H9 (cell line): ENCODE measurements at regions not wholly inside any gene's neighbourhood (a gene's known extent, or its start where the extent isn't known, plus 50 kb on each side); places are given as distances from the start of the nearest gene placed in this dataset.

Source experiments
- DNase-seq: peaks from one replicate; pipeline ENCODE4 v3.0.0-alpha.2; 2017
- H2AFZ ChIP-seq: one replicate; pipeline ENCODE4 v1.6.1; 2013; ENCODE audit warnings: mild to moderate bottlenecking, low read length, control low read depth, moderate library complexity
- H2AK5ac ChIP-seq: 2 replicates; pipeline ENCODE4 v1.6.1; 2013; ENCODE audit warnings: low read length, control low read depth, mixed read lengths; ENCODE audit not compliant: insufficient read length
- H2BK120ac ChIP-seq: one replicate; pipeline ENCODE4 v1.6.1; 2013; ENCODE audit warnings: low read depth, mild to moderate bottlenecking, low read length, control low read depth, inconsistent platforms; ENCODE audit not compliant: poor library complexity, severe bottlenecking
- H2BK12ac ChIP-seq: 2 replicates; pipeline ENCODE4 v1.6.1; 2013; ENCODE audit warnings: low read length, control low read depth, mixed read lengths, low read depth; ENCODE audit not compliant: insufficient read length
- H2BK15ac ChIP-seq: 2 replicates; pipeline ENCODE4 v1.6.1; 2013; ENCODE audit warnings: low read depth, low read length, control low read depth
- H2BK20ac ChIP-seq: one replicate; pipeline ENCODE4 v1.6.1; 2013; ENCODE audit warnings: low read depth, mild to moderate bottlenecking, low read length, control low read depth, inconsistent platforms; ENCODE audit not compliant: poor library complexity, severe bottlenecking
- H2BK5ac ChIP-seq: 2 replicates; pipeline ENCODE4 v1.6.1; 2013; ENCODE audit warnings: low read length, control low read depth, mixed read lengths; ENCODE audit not compliant: insufficient read length
- H3K14ac ChIP-seq: 2 replicates; pipeline ENCODE4 v1.6.1; 2013; ENCODE audit warnings: low read length, control low read depth; ENCODE audit not compliant: insufficient read depth
- H3K18ac ChIP-seq: 2 replicates; pipeline ENCODE4 v1.6.1; 2013; ENCODE audit warnings: low read depth, mild to moderate bottlenecking, mixed read lengths, low read length, control low read depth; ENCODE audit not compliant: insufficient read length
- H3K23ac ChIP-seq: 2 replicates; pipeline ENCODE4 v1.6.1; 2013; ENCODE audit warnings: low read length, control low read depth, mixed read lengths, low read depth; ENCODE audit not compliant: insufficient read length
- H3K23me2 ChIP-seq: 2 replicates; pipeline ENCODE4 v1.6.1; 2013; ENCODE audit warnings: low read depth, mild to moderate bottlenecking, mixed read lengths, low read length, control low read depth; ENCODE audit not compliant: insufficient read length, poor library complexity, severe bottlenecking
- H3K27ac ChIP-seq: 2 replicates; pipeline ENCODE4 v1.5.1; 2013; ENCODE audit warnings: low read length, control low read depth, mixed read lengths, low read depth; ENCODE audit not compliant: insufficient read length
- H3K27me3 ChIP-seq: 2 replicates; pipeline ENCODE4 v1.6.1; 2013; ENCODE audit warnings: low read length, control low read depth, inconsistent platforms; ENCODE audit not compliant: insufficient read depth
- H3K4ac ChIP-seq: 2 replicates; pipeline ENCODE4 v1.6.1; 2013; ENCODE audit warnings: low read depth, mild to moderate bottlenecking, control low read depth, inconsistent platforms, low read length, moderate library complexity
- H3K4me1 ChIP-seq: 2 replicates; pipeline ENCODE4 v1.6.1; 2013; ENCODE audit warnings: low read length, control low read depth, inconsistent platforms; ENCODE audit not compliant: insufficient read depth
- H3K4me2 ChIP-seq: 2 replicates; pipeline ENCODE4 v1.6.1; 2013; ENCODE audit warnings: low read length, control low read depth, mixed read lengths; ENCODE audit not compliant: insufficient read length, insufficient read depth
- H3K56ac ChIP-seq: 2 replicates; pipeline ENCODE4 v1.6.1; 2013; ENCODE audit warnings: low read depth, mild to moderate bottlenecking, mixed read lengths, low read length, control low read depth; ENCODE audit not compliant: insufficient read length
- H3K79me1 ChIP-seq: 2 replicates; pipeline ENCODE4 v1.6.1; 2013; ENCODE audit warnings: low read depth, mild to moderate bottlenecking, moderate library complexity, low read length, control low read depth, inconsistent platforms; ENCODE audit not compliant: insufficient read depth, poor library complexity, severe bottlenecking
- H3K79me2 ChIP-seq: 2 replicates; pipeline ENCODE4 v1.6.1; 2013; ENCODE audit warnings: low read length, control low read depth, inconsistent platforms; ENCODE audit not compliant: insufficient read depth
- H3K9ac ChIP-seq: 2 replicates; pipeline ENCODE4 v1.6.1; 2013; ENCODE audit warnings: low read length, control low read depth, mixed read lengths; ENCODE audit not compliant: insufficient read length; ENCODE audit errors: extremely low read depth
- H3K9me3 ChIP-seq: one replicate; pipeline ENCODE4 v1.6.1; 2013; ENCODE audit warnings: low read depth, low read length, inconsistent platforms; ENCODE audit not compliant: control insufficient read depth
- H3T11ph ChIP-seq: one replicate; pipeline ENCODE4 v1.6.1; 2013; ENCODE audit warnings: mild to moderate bottlenecking, low read length, control low read depth, inconsistent platforms
- H4K20me1 ChIP-seq: one replicate; pipeline ENCODE4 v1.6.1; 2013; ENCODE audit not compliant: control insufficient read depth, insufficient read length, insufficient read depth
- H4K5ac ChIP-seq: 2 replicates; pipeline ENCODE4 v1.6.1; 2013; ENCODE audit warnings: low read depth, mild to moderate bottlenecking, mixed read lengths, low read length, control low read depth; ENCODE audit not compliant: insufficient read length
- H4K8ac ChIP-seq: replicated peaks from 2 replicates; pipeline ENCODE4 v1.6.1; 2013; ENCODE audit warnings: low read length, control low read depth, mixed read lengths, low read depth; ENCODE audit not compliant: insufficient read length
- H4K91ac ChIP-seq: 2 replicates; pipeline ENCODE4 v1.6.1; 2013; ENCODE audit warnings: low read depth, mild to moderate bottlenecking, moderate library complexity, mixed read lengths, low read length, control low read depth; ENCODE audit not compliant: insufficient read length
- H3K27ac Mint-ChIP-seq, 3 experiments: 2 replicates in 2 of 3; 3 replicates in 1 of 3; pipeline ENCODE4 v1.8.0; 2020 to 2021; ENCODE audit warnings: mixed read lengths in 3 of 3, mild to moderate bottlenecking in 1 of 3, moderate library complexity in 1 of 3
- H3K27me3 Mint-ChIP-seq: 2 replicates; pipeline ENCODE4 v1.8.0; 2021; ENCODE audit warnings: low read depth, mild to moderate bottlenecking, moderate library complexity, mixed read lengths
- H3K36me3 Mint-ChIP-seq, 3 experiments: 2 replicates in 2 of 3; 3 replicates in 1 of 3; pipeline ENCODE4 v1.8.0; 2020 to 2021; ENCODE audit warnings: low read depth in 3 of 3, mixed read lengths in 3 of 3; ENCODE audit not compliant: insufficient read depth in 1 of 3
- H3K4me1 Mint-ChIP-seq, 2 experiments: 2 replicates each; pipeline ENCODE4 v1.8.0; 2020; ENCODE audit warnings: mixed read lengths in 2 of 2
- H3K4me3 Mint-ChIP-seq, 2 experiments: 2 replicates in 1 of 2; 3 replicates in 1 of 2; pipeline ENCODE4 v1.8.0; 2020 to 2021; ENCODE audit warnings: mild to moderate bottlenecking in 2 of 2, mixed read lengths in 2 of 2, moderate library complexity in 1 of 2
- H3K9me3 Mint-ChIP-seq, 2 experiments: 2 replicates in 1 of 2; 3 replicates in 1 of 2; pipeline ENCODE4 v1.8.0; 2020; ENCODE audit warnings: mild to moderate bottlenecking in 2 of 2, mixed read lengths in 2 of 2, moderate library complexity in 1 of 2
- whole genome bisulfite sequencing: extraction: QIAGEN DNeasy Blood & Tissue Kit; methylation state at CpG from one replicate; pipeline ENCODE4 v1.1.7; 2013; ENCODE audit warnings: missing lambda C conversion rate, low lambda C conversion rate, mixed read lengths; ENCODE audit not compliant: insufficient read length; ENCODE audit errors: extremely low coverage; 5-methylcytosine and 5-hydroxymethylcytosine counted together
- TF ChIP-seq, protein P1 (sequence below): fragments of 200-600 bp; sonication (generic); conservative IDR thresholded peaks from 3 replicates; pipeline ENCODE4 v1.8.0; 2021; ENCODE audit warnings: antibody characterized with exemption, mild to moderate bottlenecking

DNA sequence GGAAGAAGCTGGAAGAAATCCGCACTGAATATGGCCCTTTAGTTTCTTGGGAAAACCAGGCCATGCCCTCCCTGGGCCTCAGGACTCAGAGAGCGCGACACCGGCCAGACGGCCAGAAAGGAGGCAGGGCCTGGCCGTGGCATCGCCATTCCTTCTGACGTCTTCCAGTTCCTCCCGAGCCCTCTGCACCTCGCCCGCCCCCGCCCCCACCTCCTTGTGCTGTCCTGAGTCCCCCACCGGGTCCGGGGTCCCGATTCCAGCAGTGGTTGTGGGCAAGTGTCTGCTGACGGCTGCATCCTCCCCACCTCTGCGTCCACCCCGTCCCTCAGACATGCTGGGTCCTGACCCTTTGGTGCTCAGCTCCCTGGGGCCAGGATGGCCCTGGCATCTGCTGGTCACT is 312.1 kb upstream of the SHH start:
- H2BK12ac ChIP-seq = no peak overlapping the region
- no peak overlapping the region for H3K27ac ChIP-seq
- no peak overlapping the region for H3T11ph ChIP-seq
- no peak overlapping the region for H3K18ac ChIP-seq
- H3K36me3 Mint-ChIP-seq = no peaks in the 10 kb centered on the region
- H4K5ac ChIP-seq = no peak overlapping the region
- H4K20me1 ChIP-seq = no peaks in the 10 kb centered on the region
- H2BK120ac ChIP-seq = no peak overlapping the region
- H3K27me3 Mint-ChIP-seq = peaks cover 7% of the 10 kb centered on the region
- H3K79me2 ChIP-seq = no peaks in the 10 kb centered on the region
- no peak overlapping the region for H2AK5ac ChIP-seq
- H4K91ac ChIP-seq = no peak overlapping the region
- H3K4me1 Mint-ChIP-seq = 0 out of 4 replicates have a peak, but pooled peaks cover 0 to 2% of the 10 kb centered on the region in 2 experiments
- H3K27me3 ChIP-seq = no peaks in the 10 kb centered on the region
- H3K9ac ChIP-seq = no peak overlapping the region
- H4K8ac ChIP-seq = no peak overlapping the region
- no peak overlapping the region for H2BK15ac ChIP-seq
- H3K4me2 ChIP-seq = no peak overlapping the region
- no peak overlapping the region for H2AFZ ChIP-seq
- no peak for DNase-seq
- H3K4me3 Mint-ChIP-seq = no peak overlapping the region
- H3K9me3 Mint-ChIP-seq = no peaks in the 10 kb centered on the region; a peak in 2 of 5 replicates
- TF ChIP-seq, protein P1, sequence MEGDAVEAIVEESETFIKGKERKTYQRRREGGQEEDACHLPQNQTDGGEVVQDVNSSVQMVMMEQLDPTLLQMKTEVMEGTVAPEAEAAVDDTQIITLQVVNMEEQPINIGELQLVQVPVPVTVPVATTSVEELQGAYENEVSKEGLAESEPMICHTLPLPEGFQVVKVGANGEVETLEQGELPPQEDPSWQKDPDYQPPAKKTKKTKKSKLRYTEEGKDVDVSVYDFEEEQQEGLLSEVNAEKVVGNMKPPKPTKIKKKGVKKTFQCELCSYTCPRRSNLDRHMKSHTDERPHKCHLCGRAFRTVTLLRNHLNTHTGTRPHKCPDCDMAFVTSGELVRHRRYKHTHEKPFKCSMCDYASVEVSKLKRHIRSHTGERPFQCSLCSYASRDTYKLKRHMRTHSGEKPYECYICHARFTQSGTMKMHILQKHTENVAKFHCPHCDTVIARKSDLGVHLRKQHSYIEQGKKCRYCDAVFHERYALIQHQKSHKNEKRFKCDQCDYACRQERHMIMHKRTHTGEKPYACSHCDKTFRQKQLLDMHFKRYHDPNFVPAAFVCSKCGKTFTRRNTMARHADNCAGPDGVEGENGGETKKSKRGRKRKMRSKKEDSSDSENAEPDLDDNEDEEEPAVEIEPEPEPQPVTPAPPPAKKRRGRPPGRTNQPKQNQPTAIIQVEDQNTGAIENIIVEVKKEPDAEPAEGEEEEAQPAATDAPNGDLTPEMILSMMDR = no peak
- H3K14ac ChIP-seq = no peak overlapping the region
- H3K56ac ChIP-seq = no peak overlapping the region
- no peaks in the 10 kb centered on the region for H3K23me2 ChIP-seq
- H3K9me3 ChIP-seq = no peaks in the 10 kb centered on the region
- H3K79me1 ChIP-seq = no peaks in the 10 kb centered on the region
- H3K23ac ChIP-seq = no peak overlapping the region
- no peak overlapping the region for H2BK20ac ChIP-seq
- no peak overlapping the region for H2BK5ac ChIP-seq
- H3K4ac ChIP-seq = no peak overlapping the region
- no peak overlapping the region for H3K27ac Mint-ChIP-seq
- H3K4me1 ChIP-seq = no peaks in the 10 kb centered on the region
- no CpG with 5 or more reads among the region's 18 CpGs for WGBS
